ENCODE measurements at regions not wholly inside any gene's neighbourhood (a gene's known extent, or its start where the extent isn't known, plus 50 kb on each side); places are given as distances from the start of the nearest gene placed in this dataset.
A peak's percentile ranks its signal among the peaks of the same experiment; 100 is the strongest.

GRCh38 chr5:73370095-73370494, 78.5 kb downstream of the FOXD1 start:
- in situ Hi-C loops (cut with HindIII; ENCODE audit: low sequenced_read_pairs), result no loop called here
- no peak for TF ChIP-seq CTCF (IDR thresholded peaks at IDR 0.05; ENCODE audit: low read depth, low read length)
- no peak overlapping the region for H3K4me3 ChIP-seq (ENCODE audit: low read depth, low read length)
- no peak for DNase-seq (ENCODE audit: low read depth, low spot score)

- TF ChIP-seq CTCF (IDR thresholded peaks at IDR 0.05; ENCODE audit: low read depth, low read length), result no peak
- in situ Hi-C loops (cut with HindIII; ENCODE audit: low sequenced_read_pairs), result no loop called here
- no peak overlapping the region for H3K4me3 ChIP-seq (ENCODE audit: low read depth, low read length)
- DNase-seq (ENCODE audit: low read depth, low spot score), result peak; percentile 46
Measured at GRCh38 chr5:73369278-73369677, 79.3 kb downstream of the FOXD1 start.

GRCh38 chr5:73367650-73368049, 80.9 kb downstream of the FOXD1 start:
- in situ Hi-C loops (cut with HindIII; ENCODE audit: low sequenced_read_pairs), result no loop called here
- H3K4me3 ChIP-seq (ENCODE audit: low read depth, low read length), result no peak overlapping the region
- DNase-seq (ENCODE audit: low read depth, low spot score), result no peak

GRCh38 chr5:73365990-73366667, 82.4 kb downstream of the FOXD1 start:
- TF ChIP-seq CTCF (IDR thresholded peaks at IDR 0.05; ENCODE audit: low read depth, low read length), result no peak
- DNase-seq (ENCODE audit: low read depth, low spot score), result peak; percentile 60
- in situ Hi-C loops (cut with HindIII; ENCODE audit: low sequenced_read_pairs), result no loop called here
- H3K4me3 ChIP-seq (ENCODE audit: low read depth, low read length), result no peak overlapping the region

More at GRCh38 chr5:73367650-73368049, 80.9 kb downstream of the FOXD1 start:
- TF ChIP-seq CTCF (IDR thresholded peaks at IDR 0.05; ENCODE audit: low read depth, low read length), result no peak

- H3K4me3 ChIP-seq (ENCODE audit: low read depth, low read length), result no peak overlapping the region
- DNase-seq (ENCODE audit: low read depth, low spot score), result peak; percentile 93
- in situ Hi-C loops (cut with HindIII; ENCODE audit: low sequenced_read_pairs), result no loop called here
- TF ChIP-seq CTCF (IDR thresholded peaks at IDR 0.05; ENCODE audit: low read depth, low read length), result no peak
Measured at GRCh38 chr5:73365301-73365853, 83.2 kb downstream of the FOXD1 start.

- peak; percentile 36 for TF ChIP-seq CTCF (IDR thresholded peaks at IDR 0.05; ENCODE audit: low read depth, low read length)
- peak; percentile 63 for DNase-seq (ENCODE audit: low read depth, low spot score)
- in situ Hi-C loops (cut with HindIII; ENCODE audit: low sequenced_read_pairs), result no loop called here
- H3K4me3 ChIP-seq (ENCODE audit: low read depth, low read length), result no peak overlapping the region
Measured at GRCh38 chr5:73363911-73364730, 84.5 kb downstream of the FOXD1 start.
